Activated T-cell treated with anti-CD3 and anti-CD28 coated beads for 1 hour (primary cell): ENCODE measurements at regions not wholly inside any gene's neighbourhood (a gene's known extent, or its start where the extent isn't known, plus 50 kb on each side); places are given as distances from the start of the nearest gene placed in this dataset.

Source experiments
- DNase-seq: peaks from one replicate; pipeline ENCODE4 v3.0.0-alpha.2; 2020; ENCODE audit warnings: low read depth

- DNase-seq: no peak
Measured at GRCh38 chr9:129283705-129284606, 105.9 kb upstream of the IER5L start.

- DNase-seq: no peak
Measured at GRCh38 chr9:129283291-129283691, 105.2 kb upstream of the IER5L start.

GRCh38 chr9:129282731-129283211, 104.7 kb upstream of the IER5L start:
- no peak for DNase-seq

GRCh38 chr9:129282272-129282671, 104.2 kb upstream of the IER5L start:
- DNase-seq: no peak

- no peak for DNase-seq
Measured at GRCh38 chr9:129281506-129282145, 103.6 kb upstream of the IER5L start.

GRCh38 chr9:129280623-129281271, 102.7 kb upstream of the IER5L start:
- DNase-seq: no peak

GRCh38 chr9:129280236-129280622, 102.2 kb upstream of the IER5L start:
- no peak for DNase-seq

GRCh38 chr9:129278391-129279237, 100.6 kb upstream of the IER5L start:
- DNase-seq: no peak

- DNase-seq: no peak
Measured at GRCh38 chr9:129276486-129277230, 98.6 kb upstream of the IER5L start.

- no peak for DNase-seq
Measured at GRCh38 chr9:129275626-129276247, 97.7 kb upstream of the IER5L start.

GRCh38 chr9:129273941-129274684, 96.1 kb upstream of the IER5L start:
- DNase-seq: no peak

DNA sequence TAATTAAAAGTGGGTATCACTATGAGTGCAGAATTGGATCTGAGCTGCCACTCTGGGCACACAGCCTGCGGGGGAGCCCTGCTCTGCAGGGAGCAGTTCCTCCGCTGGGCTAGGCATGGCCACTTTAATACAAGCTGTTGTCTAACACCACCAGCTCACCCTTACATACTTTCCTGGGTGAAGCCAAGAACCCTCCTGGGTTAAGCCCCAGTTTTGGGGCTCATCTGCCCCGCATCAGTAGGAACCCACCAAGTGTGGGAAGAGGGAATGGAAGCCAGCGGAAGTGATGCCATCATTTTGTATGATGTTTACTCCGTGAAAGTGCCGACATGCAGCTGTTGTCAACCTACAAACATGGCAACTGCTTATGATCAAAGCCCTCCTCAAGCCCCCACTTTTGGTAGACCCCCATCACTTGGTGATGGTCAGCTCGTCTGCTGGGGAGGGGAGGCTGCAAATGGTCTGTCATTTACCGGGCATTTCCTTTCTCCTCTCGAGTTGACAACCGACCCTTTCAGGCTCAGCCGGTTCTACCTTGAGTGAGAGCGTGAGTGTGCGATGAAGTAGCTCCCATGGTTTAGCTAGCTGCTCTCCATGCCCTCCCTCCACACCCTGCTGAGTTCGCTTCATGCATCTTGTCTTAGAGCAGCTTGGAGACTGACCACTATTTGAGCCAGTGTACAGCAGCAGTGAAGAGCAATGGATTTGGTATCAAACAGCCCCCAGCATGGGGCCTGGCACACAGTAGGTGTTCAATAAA, 95.3 kb upstream of the IER5L start:
- DNase-seq: no peak

DNA sequence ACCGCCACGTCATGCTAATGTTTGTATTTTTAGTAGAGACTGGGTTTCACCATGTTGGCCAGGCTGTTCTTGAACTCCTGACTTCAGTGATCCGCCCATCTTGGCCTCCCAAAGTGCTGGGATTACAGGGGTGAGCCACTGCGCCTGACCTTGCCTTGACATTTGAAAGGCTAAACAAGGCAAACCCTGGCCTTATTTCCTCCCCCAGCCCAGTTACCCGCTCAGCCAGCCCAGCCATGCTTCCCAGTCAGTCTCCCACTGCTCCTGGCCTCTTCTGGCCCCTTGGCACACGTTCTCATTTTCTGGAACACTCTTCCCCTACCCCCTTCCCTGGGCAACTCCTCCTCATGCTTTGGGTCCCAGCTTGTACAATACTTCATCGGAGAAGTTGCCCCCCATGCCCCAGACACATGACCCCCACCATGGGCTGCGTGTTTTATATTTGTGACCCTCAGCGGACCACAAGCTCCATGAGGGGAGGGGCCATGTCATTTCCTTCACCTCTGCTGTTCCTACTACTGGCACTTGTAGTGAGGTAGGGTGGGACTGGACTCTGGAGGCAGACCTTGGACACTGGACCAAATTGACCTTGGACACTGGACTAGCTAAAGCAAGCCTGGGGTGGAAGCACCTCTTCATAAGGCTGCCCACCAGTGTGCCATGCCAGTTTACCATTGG, 94.4 kb upstream of the IER5L start:
- DNase-seq: no peak

- DNase-seq: no peak
Measured at GRCh38 chr9:129270903-129271431, 92.9 kb upstream of the IER5L start.

GRCh38 chr9:129270205-129270604, 92.1 kb upstream of the IER5L start:
- peak; percentile 19 for DNase-seq

GRCh38 chr9:129267141-129267540, 89.1 kb upstream of the IER5L start:
- DNase-seq: no peak

- no peak for DNase-seq
Measured at GRCh38 chr9:129266536-129266935, 88.5 kb upstream of the IER5L start.

DNA sequence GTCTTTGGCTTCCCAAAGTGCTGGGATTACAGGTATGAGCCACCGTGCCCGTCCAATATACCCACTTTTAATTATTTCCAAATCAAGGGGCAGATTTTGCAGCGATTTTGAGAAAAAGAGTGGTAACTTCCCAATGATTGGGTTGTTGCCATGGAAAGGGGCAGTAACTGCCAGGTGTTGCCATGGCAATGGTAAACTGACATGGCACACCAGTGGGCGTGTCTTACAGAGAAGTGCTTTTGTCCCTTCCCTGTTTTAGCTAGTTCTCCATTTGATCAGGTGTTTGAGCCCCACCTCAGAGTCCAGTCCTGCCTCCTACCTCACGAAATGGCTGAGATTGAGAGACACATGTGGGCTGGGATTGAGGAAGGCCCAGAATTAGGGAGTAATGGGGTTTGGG, 86.3 kb upstream of the IER5L start:
- DNase-seq: no peak
